ENCODE measurements at regions not wholly inside any gene's neighbourhood (a gene's known extent, or its start where the extent isn't known, plus 50 kb on each side); places are given as distances from the start of the nearest gene placed in this dataset.

- no peak for ATAC-seq
- Histone ChIP-seq H3K27me3 (ENCODE audit: control insufficient read depth, insufficient read depth, low read length) (no peaks in the 10 kb centered on the region), H3K27ac (ENCODE audit: low read length) (no peak overlapping the region), H3K9me3 (ENCODE audit: control insufficient read depth, insufficient read depth, low read length) (no peaks in the 10 kb centered on the region), H3K4me1 (ENCODE audit: control insufficient read depth, insufficient read depth, low read length) (no peaks in the 10 kb centered on the region), H3K4me3 (ENCODE audit: low read length) (no peak overlapping the region), H3K36me3 (ENCODE audit: control insufficient read depth, insufficient read depth, low read length) (no peaks in the 10 kb centered on the region)
- Mint-ChIP-seq H3K27ac (no peak overlapping the region), H3K9me3 (no peaks in the 10 kb centered on the region), H3K4me1 (no peaks in the 10 kb centered on the region), H3K36me3 (no peaks in the 10 kb centered on the region), H3K27me3 (ENCODE audit: low read depth in 2 of 2) (no peaks in the 10 kb centered on the region), H3K4me3 (no peak overlapping the region)
- DNase-seq: no peak
- no peak for TF ChIP-seq CTCF (IDR thresholded peaks at IDR 0.05)
- intact Hi-C loops (cut with micrococcal nuclease): no loop called here
- WGBS (ENCODE audit: insufficient coverage): 79% methylated on average over 2 of the region's 3 CpGs
Measured at GRCh38 chr18:56391931-56392590, 246.3 kb downstream of the TXNL1 start.

- Histone ChIP-seq H3K4me1 (ENCODE audit: control insufficient read depth, insufficient read depth, low read length) (no peaks in the 10 kb centered on the region), H3K9me3 (ENCODE audit: control insufficient read depth, insufficient read depth, low read length) (no peaks in the 10 kb centered on the region), H3K27me3 (ENCODE audit: control insufficient read depth, insufficient read depth, low read length) (no peaks in the 10 kb centered on the region), H3K27ac (ENCODE audit: low read length) (no peak overlapping the region), H3K4me3 (ENCODE audit: low read length) (no peak overlapping the region), H3K36me3 (ENCODE audit: control insufficient read depth, insufficient read depth, low read length) (no peaks in the 10 kb centered on the region)
- ATAC-seq (no peak), DNase-seq (no peak)
- TF ChIP-seq CTCF (IDR thresholded peaks at IDR 0.05): no peak
- H3K9me3 Mint-ChIP-seq: no peaks in the 10 kb centered on the region
- 97% methylated on average over 3 of the region's 3 CpGs for WGBS (ENCODE audit: insufficient coverage)
- H3K4me3 Mint-ChIP-seq: no peak overlapping the region
- H3K4me1 Mint-ChIP-seq: no peaks in the 10 kb centered on the region
- H3K36me3 Mint-ChIP-seq: no peaks in the 10 kb centered on the region
- no peak overlapping the region for H3K27ac Mint-ChIP-seq
- intact Hi-C loops (cut with micrococcal nuclease): no loop called here
- no peaks in the 10 kb centered on the region for H3K27me3 Mint-ChIP-seq (ENCODE audit: low read depth in 2 of 2)
Measured at GRCh38 chr18:56390626-56391025, 247.8 kb downstream of the TXNL1 start.

GRCh38 chr18:56389190-56389589 is 249.2 kb downstream of the TXNL1 start:
- DNase-seq: no peak
- H3K9me3 ChIP-seq (ENCODE audit: control insufficient read depth, insufficient read depth, low read length): no peaks in the 10 kb centered on the region
- no peaks in the 10 kb centered on the region for H3K36me3 ChIP-seq (ENCODE audit: control insufficient read depth, insufficient read depth, low read length)
- H3K4me1 Mint-ChIP-seq: no peaks in the 10 kb centered on the region
- H3K27me3 Mint-ChIP-seq (ENCODE audit: low read depth in 2 of 2): no peaks in the 10 kb centered on the region
- no peak for ATAC-seq
- no peak overlapping the region for H3K4me3 ChIP-seq (ENCODE audit: low read length)
- WGBS (ENCODE audit: insufficient coverage): 78% methylated on average over 8 of the region's 8 CpGs
- no peak overlapping the region for H3K27ac ChIP-seq (ENCODE audit: low read length)
- H3K36me3 Mint-ChIP-seq: no peaks in the 10 kb centered on the region
- H3K27ac Mint-ChIP-seq: no peak overlapping the region
- intact Hi-C loops (cut with micrococcal nuclease): no loop called here
- no peak overlapping the region for H3K4me3 Mint-ChIP-seq
- H3K4me1 ChIP-seq (ENCODE audit: control insufficient read depth, insufficient read depth, low read length): no peaks in the 10 kb centered on the region
- no peak for TF ChIP-seq CTCF (IDR thresholded peaks at IDR 0.05)
- H3K27me3 ChIP-seq (ENCODE audit: control insufficient read depth, insufficient read depth, low read length): no peaks in the 10 kb centered on the region
- no peaks in the 10 kb centered on the region for H3K9me3 Mint-ChIP-seq

- no peak overlapping the region for H3K4me3 ChIP-seq (ENCODE audit: low read length)
- ATAC-seq (no peak), DNase-seq (no peak)
- Mint-ChIP-seq H3K9me3 (no peaks in the 10 kb centered on the region), H3K27me3 (ENCODE audit: low read depth in 2 of 2) (no peaks in the 10 kb centered on the region), H3K4me1 (no peaks in the 10 kb centered on the region), H3K36me3 (no peaks in the 10 kb centered on the region), H3K27ac (no peak overlapping the region), H3K4me3 (no peak overlapping the region)
- H3K27ac ChIP-seq (ENCODE audit: low read length): no peak overlapping the region
- H3K4me1 ChIP-seq (ENCODE audit: control insufficient read depth, insufficient read depth, low read length): no peaks in the 10 kb centered on the region
- intact Hi-C loops (cut with micrococcal nuclease): no loop called here
- no peaks in the 10 kb centered on the region for H3K36me3 ChIP-seq (ENCODE audit: control insufficient read depth, insufficient read depth, low read length)
- TF ChIP-seq CTCF (IDR thresholded peaks at IDR 0.05): no peak
- no peaks in the 10 kb centered on the region for H3K27me3 ChIP-seq (ENCODE audit: control insufficient read depth, insufficient read depth, low read length)
- WGBS (ENCODE audit: insufficient coverage): 49% methylated on average over 4 of the region's 5 CpGs
- H3K9me3 ChIP-seq (ENCODE audit: control insufficient read depth, insufficient read depth, low read length): no peaks in the 10 kb centered on the region
Measured at GRCh38 chr18:56388571-56388970, 249.8 kb downstream of the TXNL1 start.
